GM12878 (cell line): ENCODE measurements at regions not wholly inside any gene's neighbourhood (a gene's known extent, or its start where the extent isn't known, plus 50 kb on each side); places are given as distances from the start of the nearest gene placed in this dataset.

Experiments used
- ATAC-seq: fragments of 200-7000 bp; cut with Tn5 transposase; 3 replicates; pipeline ENCODE4 v1.9.1; 2020; ENCODE audit warnings: mild to moderate bottlenecking, moderate library complexity
- BruUV-seq: library from RNA; stranded (reverse); fragments of 400-500 nt; replicated peaks from 2 replicates; lab custom pipeline; 2021; lab: Mats Ljungman, UMichigan
- CTCF ChIA-PET: fragments of 300-600 bp; sonication (Branson Sonifier 250); formaldehyde crosslinking; extraction: SDS; loops from one replicate; lab custom pipeline; 2021; ENCODE audit warnings: inconsistent platforms; lab: Yijun Ruan, JAX
- POLR2A ChIA-PET: fragments of 350-600 bp; formaldehyde crosslinking; extraction: SDS; loops from one replicate; lab custom pipeline; 2021; ENCODE audit warnings: inconsistent platforms; lab: Charles Lee
- RAD21 ChIA-PET: fragments of 300-600 bp; sonication (Branson Sonifier 250); formaldehyde crosslinking; loops from one replicate; lab custom pipeline; 2023; ENCODE audit warnings: antibody characterized with exemption; ENCODE audit not compliant: unreplicated experiment; lab: Charles Lee
- SMC1A ChIA-PET: fragments of 300-600 bp; sonication (Branson Sonifier 250); formaldehyde crosslinking; loops from one replicate; lab custom pipeline; 2023; ENCODE audit not compliant: unreplicated experiment, uncharacterized antibody; lab: Charles Lee
- DNase-seq: peaks from one replicate; pipeline ENCODE4 v3.0.0-alpha.2; 2011; ENCODE audit warnings: low read depth, low spot score
- FAIRE-seq: peaks from 3 replicates; lab custom pipeline; 2011; peaks lifted over from hg19 to GRCh38; lab: Jason Lieb, UNC
- H2AFZ ChIP-seq: 2 replicates; pipeline ENCODE4 v1.6.0; 2011; ENCODE audit warnings: low read depth, low read length, control low read depth; ENCODE audit not compliant: control insufficient read depth
- H3K27ac ChIP-seq: 2 replicates; pipeline ENCODE4 v1.5.1; 2011; ENCODE audit warnings: control low read depth; ENCODE audit not compliant: control insufficient read depth, insufficient read depth
- H3K27me3 ChIP-seq, 2 experiments: replicated peaks in 1 of 2; 2 replicates each; pipeline versions ENCODE4 v1.6.0 to v1.6.1; 2011; ENCODE audit warnings: low read length in 1 of 2; ENCODE audit not compliant: control insufficient read depth in 2 of 2, insufficient read depth in 2 of 2
- H3K36me3 ChIP-seq, 2 experiments: 2 replicates each; pipeline ENCODE4 v1.5.1; 2011; ENCODE audit warnings: low read length in 1 of 2; ENCODE audit not compliant: control insufficient read depth in 2 of 2, insufficient read depth in 2 of 2
- H3K4me1 ChIP-seq: 2 replicates; pipeline ENCODE4 v1.6.1; 2011; ENCODE audit warnings: mild to moderate bottlenecking, low read length, moderate library complexity, mixed read lengths; ENCODE audit not compliant: control insufficient read depth, insufficient read depth
- H3K4me2 ChIP-seq: 2 replicates; pipeline ENCODE4 v1.6.0; 2011; ENCODE audit warnings: control low read depth; ENCODE audit not compliant: control insufficient read depth, insufficient read depth
- H3K4me3 ChIP-seq: fragments of 200-600 bp; sonication (generic); 2 replicates; pipeline ENCODE4 v1.5.1; 2016
- H3K79me2 ChIP-seq: 2 replicates; pipeline ENCODE4 v1.6.0; 2011; ENCODE audit warnings: low read length; ENCODE audit not compliant: control insufficient read depth, insufficient read depth
- H3K9ac ChIP-seq: 2 replicates; pipeline ENCODE4 v1.8.0; 2011; ENCODE audit warnings: low read length, control low read depth, mixed read lengths; ENCODE audit not compliant: control insufficient read depth, insufficient read depth
- H3K9me3 ChIP-seq: replicated peaks from 3 replicates; pipeline ENCODE4 v1.5.1; 2011; ENCODE audit warnings: mild to moderate bottlenecking, low read length; ENCODE audit not compliant: control insufficient read depth, insufficient read depth
- H4K20me1 ChIP-seq: 2 replicates; pipeline ENCODE4 v1.6.0; 2011; ENCODE audit not compliant: control insufficient read depth, insufficient read depth
- ESRRA ChIP-seq: IDR thresholded peaks from 2 replicates; pipeline ENCODE4 v1.6.1; 2012; ENCODE audit warnings: mild to moderate bottlenecking, low read length, improper control_type of control experiment
- HDAC6 ChIP-seq: fragments of 200-600 bp; sonication (generic); IDR thresholded peaks from one replicate; pipeline ENCODE4 v1.8.0; 2017; ENCODE audit warnings: antibody characterized with exemption; ENCODE audit not compliant: unreplicated experiment
- IKZF1 ChIP-seq: fragments of 450-650 bp; conservative IDR thresholded peaks from 2 replicates; pipeline ENCODE4 v1.6.1; 2017; ENCODE audit warnings: antibody characterized with exemption, mild to moderate bottlenecking
- IRF4 ChIP-seq: IDR thresholded peaks from 2 replicates; pipeline ENCODE4 v1.6.1; 2011; ENCODE audit warnings: low read depth, low read length
- JUNB ChIP-seq: IDR thresholded peaks from 2 replicates; pipeline ENCODE4 v1.6.1; 2016; ENCODE audit warnings: antibody characterized with exemption, mild to moderate bottlenecking
- NR2F1 ChIP-seq: fragments of 450-650 bp; conservative IDR thresholded peaks from 2 replicates; pipeline ENCODE4 v1.6.1; 2017; ENCODE audit warnings: mild to moderate bottlenecking
- NRF1 ChIP-seq: conservative IDR thresholded peaks from 2 replicates; pipeline ENCODE4 v1.6.1; 2011; ENCODE audit warnings: mild to moderate bottlenecking, low read depth, low read length, improper control_type of control experiment
- RBBP5 ChIP-seq: fragments of 200-600 bp; sonication (generic); conservative IDR thresholded peaks from 2 replicates; pipeline ENCODE4 v1.6.1; 2016
- SMAD1 ChIP-seq: fragments of 450-650 bp; IDR thresholded peaks from 2 replicates; pipeline ENCODE4 v1.6.1; 2018; ENCODE audit warnings: mild to moderate bottlenecking, low read depth; ENCODE audit not compliant: partially characterized antibody
- SP1 ChIP-seq: IDR thresholded peaks from one replicate; pipeline ENCODE4 v1.6.1; 2011; ENCODE audit warnings: low read depth, low read length
- TBL1XR1 ChIP-seq: IDR thresholded peaks from 2 replicates; pipeline ENCODE4 v1.6.1; 2012; ENCODE audit warnings: low read depth, low read length, improper control_type of control experiment
- TCF7 ChIP-seq: IDR thresholded peaks from 2 replicates; pipeline ENCODE4 v1.6.1; 2014; ENCODE audit warnings: antibody characterized with exemption, borderline replicate concordance
- WRNIP1 ChIP-seq: IDR thresholded peaks from 2 replicates; pipeline ENCODE4 v1.6.1; 2011; ENCODE audit warnings: low read depth, low read length, improper control_type of control experiment, borderline replicate concordance
- ZNF217 ChIP-seq: fragments of 450-650 bp; IDR thresholded peaks from 2 replicates; pipeline ENCODE4 v1.6.1; 2017; ENCODE audit warnings: antibody characterized with exemption, mild to moderate bottlenecking
- WGBS: methylation state at CpG from one replicate; pipeline ENCODE4 v1.1.6; 2016; ENCODE audit warnings: low lambda C conversion rate; ENCODE audit not compliant: insufficient replicate concordance, insufficient coverage; ENCODE audit errors: missing lambda C conversion rate; 5-methylcytosine and 5-hydroxymethylcytosine counted together
- in situ Hi-C: fragments of 300-500 bp; cut with MboI; formaldehyde crosslinking; loops from 9 replicates; pipeline ENCODE4 v1.14.3; 2018; ENCODE audit warnings: mixed read lengths
- intact Hi-C: fragments of 100-400 bp; cut with micrococcal nuclease; formaldehyde crosslinking; loops from one replicate; pipeline ENCODE4 v1.14.2; 2022; ENCODE audit not compliant: unreplicated experiment
- TF ChIP-seq, protein P1 (sequence below): IDR thresholded peaks from 2 replicates; pipeline ENCODE4 v1.6.1; 2012; ENCODE audit warnings: low read depth, low read length, improper control_type of control experiment
- TF ChIP-seq, protein P2 (sequence below): fragments of 450-650 bp; IDR thresholded peaks from 2 replicates; pipeline ENCODE4 v1.6.1; 2017; ENCODE audit warnings: mild to moderate bottlenecking, moderate library complexity

DNA sequence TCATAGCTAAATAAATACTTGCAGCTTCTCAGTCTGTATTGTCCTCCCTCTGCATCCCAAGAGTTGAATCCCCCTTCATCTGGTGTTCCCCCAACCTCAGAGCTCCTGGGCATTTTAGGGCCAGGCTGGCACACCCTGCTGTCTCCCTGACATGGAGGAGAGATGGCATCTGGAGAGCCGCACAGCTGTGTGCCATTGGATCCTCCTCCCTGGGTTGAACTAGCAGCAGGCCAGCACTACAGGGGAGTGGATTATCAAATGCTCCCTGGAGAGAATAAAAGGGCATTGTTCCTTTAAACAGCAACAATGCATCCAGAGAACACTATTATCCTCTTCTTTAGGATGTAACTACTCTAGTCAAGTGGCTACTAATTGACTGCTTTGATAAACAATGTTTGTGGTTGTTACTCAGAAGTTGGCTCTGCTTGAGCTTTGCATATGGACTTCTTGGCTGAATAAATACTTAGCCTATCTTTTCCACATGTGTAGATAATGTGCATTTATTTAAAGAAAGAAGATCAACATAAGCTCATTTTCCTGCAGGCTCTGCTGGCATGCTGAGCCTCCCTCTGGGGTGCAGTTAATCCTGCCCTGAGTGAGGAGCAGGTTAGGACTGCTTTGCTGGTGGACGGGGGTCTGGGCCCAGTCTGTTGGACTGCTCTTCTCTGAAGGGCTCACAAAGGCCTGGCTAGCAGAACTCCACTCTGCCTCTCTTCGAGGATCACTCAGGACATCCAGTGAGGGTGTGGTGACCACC, 897.2 kb downstream of the TBC1D22A start:
- H4K20me1 ChIP-seq = no peaks in the 10 kb centered on the region
- no peak overlapping the region for H3K27ac ChIP-seq
- ChIA-PET CTCF (no interaction called here), RAD21 (no interaction called here), SMC1A (no interaction called here), POLR2A (no interaction called here)
- H3K36me3 ChIP-seq = no peaks in the 10 kb centered on the region
- FAIRE-seq = no peak
- H3K79me2 ChIP-seq = no peaks in the 10 kb centered on the region
- no peaks in the 10 kb centered on the region for H3K27me3 ChIP-seq
- no peak overlapping the region for H2AFZ ChIP-seq
- in situ Hi-C loops = no loop called here
- TF ChIP-seq IRF4 = no peak
- no peak for TF ChIP-seq IKZF1
- no peak for TF ChIP-seq SP1
- no peak for TF ChIP-seq HDAC6
- no peak for TF ChIP-seq NRF1
- TF ChIP-seq NR2F1 = no peak
- no peak for TF ChIP-seq TBL1XR1
- no peak for TF ChIP-seq WRNIP1
- no peak for TF ChIP-seq RBBP5
- TF ChIP-seq TCF7 = no peak
- TF ChIP-seq ZNF217 = no peak
- TF ChIP-seq, protein P1, sequence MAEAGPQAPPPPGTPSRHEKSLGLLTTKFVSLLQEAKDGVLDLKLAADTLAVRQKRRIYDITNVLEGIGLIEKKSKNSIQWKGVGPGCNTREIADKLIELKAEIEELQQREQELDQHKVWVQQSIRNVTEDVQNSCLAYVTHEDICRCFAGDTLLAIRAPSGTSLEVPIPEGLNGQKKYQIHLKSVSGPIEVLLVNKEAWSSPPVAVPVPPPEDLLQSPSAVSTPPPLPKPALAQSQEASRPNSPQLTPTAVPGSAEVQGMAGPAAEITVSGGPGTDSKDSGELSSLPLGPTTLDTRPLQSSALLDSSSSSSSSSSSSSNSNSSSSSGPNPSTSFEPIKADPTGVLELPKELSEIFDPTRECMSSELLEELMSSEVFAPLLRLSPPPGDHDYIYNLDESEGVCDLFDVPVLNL = no peak
- TF ChIP-seq, protein P2, sequence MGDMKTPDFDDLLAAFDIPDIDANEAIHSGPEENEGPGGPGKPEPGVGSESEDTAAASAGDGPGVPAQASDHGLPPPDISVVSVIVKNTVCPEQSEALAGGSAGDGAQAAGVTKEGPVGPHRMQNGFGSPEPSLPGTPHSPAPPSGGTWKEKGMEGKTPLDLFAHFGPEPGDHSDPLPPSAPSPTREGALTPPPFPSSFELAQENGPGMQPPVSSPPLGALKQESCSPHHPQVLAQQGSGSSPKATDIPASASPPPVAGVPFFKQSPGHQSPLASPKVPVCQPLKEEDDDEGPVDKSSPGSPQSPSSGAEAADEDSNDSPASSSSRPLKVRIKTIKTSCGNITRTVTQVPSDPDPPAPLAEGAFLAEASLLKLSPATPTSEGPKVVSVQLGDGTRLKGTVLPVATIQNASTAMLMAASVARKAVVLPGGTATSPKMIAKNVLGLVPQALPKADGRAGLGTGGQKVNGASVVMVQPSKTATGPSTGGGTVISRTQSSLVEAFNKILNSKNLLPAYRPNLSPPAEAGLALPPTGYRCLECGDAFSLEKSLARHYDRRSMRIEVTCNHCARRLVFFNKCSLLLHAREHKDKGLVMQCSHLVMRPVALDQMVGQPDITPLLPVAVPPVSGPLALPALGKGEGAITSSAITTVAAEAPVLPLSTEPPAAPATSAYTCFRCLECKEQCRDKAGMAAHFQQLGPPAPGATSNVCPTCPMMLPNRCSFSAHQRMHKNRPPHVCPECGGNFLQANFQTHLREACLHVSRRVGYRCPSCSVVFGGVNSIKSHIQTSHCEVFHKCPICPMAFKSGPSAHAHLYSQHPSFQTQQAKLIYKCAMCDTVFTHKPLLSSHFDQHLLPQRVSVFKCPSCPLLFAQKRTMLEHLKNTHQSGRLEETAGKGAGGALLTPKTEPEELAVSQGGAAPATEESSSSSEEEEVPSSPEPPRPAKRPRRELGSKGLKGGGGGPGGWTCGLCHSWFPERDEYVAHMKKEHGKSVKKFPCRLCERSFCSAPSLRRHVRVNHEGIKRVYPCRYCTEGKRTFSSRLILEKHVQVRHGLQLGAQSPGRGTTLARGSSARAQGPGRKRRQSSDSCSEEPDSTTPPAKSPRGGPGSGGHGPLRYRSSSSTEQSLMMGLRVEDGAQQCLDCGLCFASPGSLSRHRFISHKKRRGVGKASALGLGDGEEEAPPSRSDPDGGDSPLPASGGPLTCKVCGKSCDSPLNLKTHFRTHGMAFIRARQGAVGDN = no peak
- TF ChIP-seq SMAD1 = no peak
- no peak for TF ChIP-seq JUNB
- TF ChIP-seq ESRRA = no peak
- WGBS = 12% methylated on average over 3 of the region's 3 CpGs
- ATAC-seq = no peak
- no TSS peak for BruUV-seq
- H3K4me1 ChIP-seq = no peaks in the 10 kb centered on the region
- no peak overlapping the region for H3K4me2 ChIP-seq
- no peaks in the 10 kb centered on the region; the same call in 2 of the 3 replicates for H3K9me3 ChIP-seq
- no peak overlapping the region for H3K4me3 ChIP-seq
- intact Hi-C loops = no loop called here
- no peak for DNase-seq
- H3K9ac ChIP-seq = no peak overlapping the region
